HepG2 (cell line): ENCODE measurements at regions not wholly inside any gene's neighbourhood (a gene's known extent, or its start where the extent isn't known, plus 50 kb on each side); places are given as distances from the start of the nearest gene placed in this dataset.

Experiments used
- POLR2A ChIP-seq, 2 experiments: IDR thresholded peaks; 2 replicates each; pipeline ENCODE4 v1.6.1; 2011; ENCODE audit warnings: low read depth in 2 of 2, low read length in 2 of 2, mild to moderate bottlenecking in 1 of 2, moderate library complexity in 1 of 2; ENCODE audit not compliant: insufficient read depth in 1 of 2
- YY1 ChIP-seq: IDR thresholded peaks from 2 replicates; pipeline ENCODE4 v1.6.1; 2011; ENCODE audit warnings: low read length, low read depth, moderate library complexity, mild to moderate bottlenecking; ENCODE audit not compliant: insufficient read depth, insufficient replicate concordance

DNA sequence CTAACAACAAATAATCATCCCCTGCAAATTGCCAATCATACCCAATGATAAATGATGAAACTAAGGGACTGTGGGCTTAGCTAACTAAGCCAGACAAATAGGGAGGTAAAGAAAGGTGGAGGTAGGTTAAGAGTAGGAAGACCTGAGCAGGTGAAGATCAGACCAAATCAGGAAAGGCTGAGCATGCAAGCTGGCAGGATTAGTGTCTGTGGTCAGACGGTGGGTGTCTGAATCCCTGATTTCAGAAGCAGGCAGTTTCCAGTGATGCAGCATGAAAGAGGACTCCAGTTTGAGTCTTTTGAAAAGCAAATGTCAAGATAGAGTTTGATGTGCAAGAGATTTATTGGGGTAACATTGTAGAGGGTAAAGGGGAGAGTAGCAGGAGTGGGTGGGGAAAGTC is 181.4 kb upstream of the MYLIP start:
- TF ChIP-seq YY1: no peak
- no peak for TF ChIP-seq POLR2A (IDR thresholded peaks at IDR 0.05; ENCODE audit: insufficient read depth in 1 of 2, low read depth in 2 of 2, low read length in 2 of 2)
